ENCODE measurements at regions not wholly inside any gene's neighbourhood (a gene's known extent, or its start where the extent isn't known, plus 50 kb on each side); places are given as distances from the start of the nearest gene placed in this dataset.

- Mint-ChIP-seq H3K4me1 (peaks cover under 1% of the 10 kb centered on the region), H3K27ac (no peak overlapping the region), H3K36me3 (no peaks in the 10 kb centered on the region), H3K4me3 (no peak overlapping the region), H3K27me3 (ENCODE audit: low read depth) (peaks cover 60% of the 10 kb centered on the region), H3K9me3 (no peaks in the 10 kb centered on the region)
- no peak for DNase-seq (ENCODE audit: low spot score in 2 of 2, unreplicated experiment in 2 of 2)
- no peak for TF ChIP-seq CTCF (IDR thresholded peaks at IDR 0.05; ENCODE audit: unreplicated experiment)
Observed at GRCh38 chr21:33121715-33122475, 52.0 kb downstream of the OLIG1 start.

DNA sequence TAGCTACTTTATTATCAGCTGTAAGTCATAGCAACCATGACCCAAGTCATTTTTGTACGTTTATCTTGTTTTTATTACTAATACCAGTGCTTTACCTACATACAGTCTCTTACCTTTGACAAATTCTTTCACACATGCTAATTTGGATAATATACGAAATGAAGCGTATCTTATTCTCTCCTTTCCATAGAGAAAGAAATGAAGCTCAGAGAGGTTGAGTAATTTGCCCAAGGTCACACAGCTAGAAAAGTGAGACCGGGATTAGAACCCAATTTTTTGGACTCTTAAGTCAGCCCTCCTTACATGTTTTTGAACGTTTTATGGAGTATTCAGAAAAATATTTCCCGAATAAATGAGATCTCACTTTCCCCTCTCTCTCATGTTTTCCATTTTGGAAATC lies 52.6 kb downstream of the OLIG1 start:
- DNase-seq (ENCODE audit: low spot score in 2 of 2, unreplicated experiment in 2 of 2), result no peak
- H3K4me3 Mint-ChIP-seq, result no peak overlapping the region
- no peaks in the 10 kb centered on the region for H3K9me3 Mint-ChIP-seq
- H3K27ac Mint-ChIP-seq, result no peak overlapping the region
- no peaks in the 10 kb centered on the region for H3K36me3 Mint-ChIP-seq
- TF ChIP-seq CTCF (IDR thresholded peaks at IDR 0.05; ENCODE audit: unreplicated experiment), result no peak
- H3K27me3 Mint-ChIP-seq (ENCODE audit: low read depth), result peaks cover 60% of the 10 kb centered on the region
- peaks cover 6% of the 10 kb centered on the region for H3K4me1 Mint-ChIP-seq

DNA sequence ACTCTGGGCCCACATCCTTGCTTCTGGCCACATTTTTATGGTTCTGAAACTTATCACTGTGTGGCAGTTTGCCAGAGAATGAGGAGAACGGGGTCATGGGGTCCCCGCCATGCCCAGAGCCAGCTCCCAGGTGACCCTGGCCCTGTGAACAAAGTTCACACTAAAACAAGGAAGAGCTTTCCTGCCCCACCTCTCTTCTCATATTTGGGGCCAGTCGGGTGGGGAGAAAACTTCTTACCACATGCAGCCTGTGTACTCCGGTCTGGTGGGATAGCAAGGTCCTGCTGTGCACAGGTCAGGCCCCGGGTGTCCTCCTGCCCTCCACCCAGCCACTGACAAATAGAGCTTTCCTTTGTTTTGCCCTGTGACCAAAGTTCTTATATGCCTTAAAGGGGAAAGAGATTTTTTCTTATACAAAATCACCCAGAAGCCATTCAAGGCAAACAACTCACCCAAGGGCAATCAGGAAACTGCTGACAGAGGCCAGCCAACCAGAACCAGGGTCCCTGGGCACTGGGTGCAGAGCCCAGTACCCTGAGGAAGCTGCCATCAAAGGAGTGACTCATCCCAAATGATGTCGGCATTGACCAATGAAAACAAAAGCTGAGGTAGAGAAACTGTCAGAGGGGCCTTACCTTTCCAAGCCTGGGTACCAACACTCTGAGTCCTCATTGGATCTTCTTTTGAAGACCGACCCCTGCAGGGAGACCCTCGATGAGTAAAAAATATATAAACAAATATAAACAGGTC lies 53.6 kb downstream of the OLIG1 start:
- Mint-ChIP-seq H3K27me3 (ENCODE audit: low read depth) (peaks cover 63% of the 10 kb centered on the region), H3K9me3 (no peaks in the 10 kb centered on the region), H3K4me1 (peaks cover 6% of the 10 kb centered on the region), H3K27ac (no peak overlapping the region), H3K36me3 (no peaks in the 10 kb centered on the region), H3K4me3 (no peak overlapping the region)
- TF ChIP-seq CTCF (IDR thresholded peaks at IDR 0.05; ENCODE audit: unreplicated experiment), result no peak
- DNase-seq (ENCODE audit: low spot score in 2 of 2, unreplicated experiment in 2 of 2), result no peak

DNA sequence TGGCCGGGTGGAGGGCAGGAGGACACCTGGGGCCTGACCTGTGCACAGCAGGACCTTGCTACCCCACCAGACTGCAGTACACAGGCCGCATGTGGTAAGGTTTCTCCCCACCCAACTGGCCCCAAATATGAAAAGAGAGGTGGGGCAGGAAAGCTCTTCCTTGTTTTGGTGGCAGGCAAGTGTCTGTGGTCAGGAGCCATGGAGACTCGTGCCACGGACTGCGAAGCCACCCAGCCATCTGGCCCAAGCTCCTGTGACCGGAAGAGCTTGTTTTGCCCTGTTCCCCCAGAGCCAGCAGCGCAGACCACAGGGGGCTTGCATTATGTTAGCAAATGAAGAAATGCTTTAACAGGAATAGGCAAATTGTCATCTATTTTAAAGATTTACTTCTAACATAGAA lies 54.9 kb downstream of the OLIG1 start:
- no peak for DNase-seq (ENCODE audit: low spot score in 2 of 2, unreplicated experiment in 2 of 2)
- no peak for TF ChIP-seq CTCF (IDR thresholded peaks at IDR 0.05; ENCODE audit: unreplicated experiment)
- peaks cover 63% of the 10 kb centered on the region for H3K27me3 Mint-ChIP-seq (ENCODE audit: low read depth)
- no peaks in the 10 kb centered on the region for H3K36me3 Mint-ChIP-seq
- H3K27ac Mint-ChIP-seq, result no peak overlapping the region
- no peak overlapping the region for H3K4me3 Mint-ChIP-seq
- no peaks in the 10 kb centered on the region for H3K9me3 Mint-ChIP-seq
- H3K4me1 Mint-ChIP-seq, result peaks cover 6% of the 10 kb centered on the region

GRCh38 chr21:33125680-33126375 lies 55.9 kb downstream of the OLIG1 start:
- Mint-ChIP-seq H3K36me3 (no peaks in the 10 kb centered on the region), H3K27me3 (ENCODE audit: low read depth) (peaks cover 63% of the 10 kb centered on the region), H3K4me3 (no peak overlapping the region), H3K4me1 (peaks cover 6% of the 10 kb centered on the region), H3K27ac (no peak overlapping the region), H3K9me3 (no peaks in the 10 kb centered on the region)
- TF ChIP-seq CTCF (IDR thresholded peaks at IDR 0.05; ENCODE audit: unreplicated experiment), result no peak
- DNase-seq (ENCODE audit: low spot score in 2 of 2, unreplicated experiment in 2 of 2), result no peak
